GM21619 (cell line): ENCODE measurements at regions not wholly inside any gene's neighbourhood (a gene's known extent, or its start where the extent isn't known, plus 50 kb on each side); places are given as distances from the start of the nearest gene placed in this dataset.
A peak's percentile ranks its signal among the peaks of the same experiment; 100 is the strongest.
"Not testable (repeated sequence)": the region's sequence is repeated elsewhere in the genome, so short reads cannot be mapped to it uniquely, and the experiment has no call there.

Source experiments
- ATAC-seq: cut with Tn5 transposase; IDR thresholded peaks from one replicate; pipeline ENCODE4 v1.9.1; 2021; ENCODE audit not compliant: unreplicated experiment

GRCh38 chr9:26789959-26790358 is 102.6 kb downstream of the CAAP1 start:
- no peak for ATAC-seq

- ATAC-seq: no peak
These were observed 106.0 kb downstream of the CAAP1 start for GRCh38 chr9:26786564-26786963.

- no peak for ATAC-seq
These were observed 109.7 kb downstream of the CAAP1 start for GRCh38 chr9:26782899-26783298.

GRCh38 chr9:26781906-26782305 is 110.7 kb downstream of the CAAP1 start:
- ATAC-seq: no peak

- not testable (repeated sequence) for ATAC-seq
These were observed 112.3 kb downstream of the CAAP1 start for GRCh38 chr9:26780307-26780706.

- ATAC-seq: no peak
These were observed 113.5 kb downstream of the CAAP1 start for GRCh38 chr9:26779062-26779461.

GRCh38 chr9:26775391-26775790 is 117.2 kb downstream of the CAAP1 start:
- no peak for ATAC-seq

- ATAC-seq: no peak
These were observed 119.5 kb downstream of the CAAP1 start for GRCh38 chr9:26773056-26773455.

GRCh38 chr9:26770821-26771220 is 121.8 kb downstream of the CAAP1 start:
- ATAC-seq: no peak

- no peak for ATAC-seq
These were observed 124.5 kb downstream of the CAAP1 start for GRCh38 chr9:26768145-26768544.

- no peak for ATAC-seq
These were observed 131.9 kb downstream of the CAAP1 start for GRCh38 chr9:26760675-26761074.

- no peak for ATAC-seq
These were observed 133.9 kb downstream of the CAAP1 start for GRCh38 chr9:26758655-26759054.

GRCh38 chr9:26756881-26757280 is 135.7 kb downstream of the CAAP1 start:
- ATAC-seq: no peak

GRCh38 chr9:26755476-26755875 is 137.1 kb downstream of the CAAP1 start:
- no peak for ATAC-seq

- no peak for ATAC-seq
These were observed 138.0 kb downstream of the CAAP1 start for GRCh38 chr9:26754509-26755164.

- no peak for ATAC-seq
These were observed 138.6 kb downstream of the CAAP1 start for GRCh38 chr9:26753971-26754370.

GRCh38 chr9:26750162-26750561 is 142.4 kb downstream of the CAAP1 start:
- ATAC-seq: no peak

- no peak for ATAC-seq
These were observed 144.0 kb downstream of the CAAP1 start for GRCh38 chr9:26748449-26749058.

GRCh38 chr9:26747611-26748010 is 145.0 kb downstream of the CAAP1 start:
- no peak for ATAC-seq

GRCh38 chr9:26746357-26747072 is 146.1 kb downstream of the CAAP1 start:
- ATAC-seq: peak; percentile 83

- ATAC-seq: no peak
These were observed 147.5 kb downstream of the CAAP1 start for GRCh38 chr9:26745111-26745510.
